H1 (cell line): ENCODE measurements at regions not wholly inside any gene's neighbourhood (a gene's known extent, or its start where the extent isn't known, plus 50 kb on each side); places are given as distances from the start of the nearest gene placed in this dataset.

Source experiments
- CTCF ChIA-PET: fragments of 300-600 bp; sonication (Branson Sonifier 250); formaldehyde crosslinking; loops from one replicate; lab custom pipeline; 2021; ENCODE audit not compliant: partially characterized antibody; lab: Charles Lee
- POLR2A ChIA-PET: fragments of 300-600 bp; sonication (Branson Sonifier 250); formaldehyde crosslinking; loops from one replicate; lab custom pipeline; 2021; ENCODE audit warnings: inconsistent platforms; ENCODE audit not compliant: partially characterized antibody; lab: Charles Lee
- DNase-seq, 2 experiments: peaks; one replicate each; pipeline versions ENCODE4 v3.0.0 to v3.0.0-alpha.2; 2010 to 2022; ENCODE audit warnings: low spot score in 2 of 2, low read depth in 1 of 2, mixed read lengths in 1 of 2
- FAIRE-seq: peaks from 2 replicates; lab custom pipeline; 2011; peaks lifted over from hg19 to GRCh38; lab: Jason Lieb, UNC
- H2AFZ ChIP-seq: 2 replicates; pipeline ENCODE4 v1.8.1; 2012; ENCODE audit warnings: low read length, inconsistent platforms
- H2AK5ac ChIP-seq: 2 replicates; pipeline ENCODE4 v1.6.1; 2013; ENCODE audit warnings: low read depth, low read length
- H2BK120ac ChIP-seq: replicated peaks from 2 replicates; pipeline ENCODE3; 2013; ENCODE audit warnings: low read depth, low read length, inconsistent platforms
- H2BK12ac ChIP-seq: 2 replicates; pipeline ENCODE4 v1.6.1; 2013; ENCODE audit warnings: low read depth, low read length
- H2BK15ac ChIP-seq: 2 replicates; pipeline ENCODE4 v1.6.1; 2013; ENCODE audit warnings: low read length
- H2BK20ac ChIP-seq: 2 replicates; pipeline ENCODE4 v1.6.1; 2013; ENCODE audit warnings: low read length
- H2BK5ac ChIP-seq: 2 replicates; pipeline ENCODE4 v1.6.1; 2013; ENCODE audit warnings: low read depth, low read length
- H3K14ac ChIP-seq: 2 replicates; pipeline ENCODE4 v1.6.1; 2013; ENCODE audit warnings: inconsistent platforms; ENCODE audit not compliant: insufficient read length
- H3K18ac ChIP-seq: 2 replicates; pipeline ENCODE4 v1.6.1; 2013; ENCODE audit warnings: low read length; ENCODE audit errors: extremely low read depth
- H3K23ac ChIP-seq: 2 replicates; pipeline ENCODE4 v1.6.1; 2013; ENCODE audit warnings: inconsistent platforms; ENCODE audit not compliant: insufficient read length
- H3K23me2 ChIP-seq: 2 replicates; pipeline ENCODE4 v1.6.1; 2013; ENCODE audit warnings: low read depth, low read length
- H3K27ac ChIP-seq: 2 replicates; pipeline ENCODE4 v1.6.1; 2011; ENCODE audit warnings: low read depth, low read length, inconsistent platforms
- H3K27me3 ChIP-seq, 4 experiments: replicated peaks in 1 of 4; 1 replicate in 1 of 4; 2 replicates in 3 of 4; pipeline versions ENCODE4 v1.6.1 to v1.8.1; 2011 to 2013; ENCODE audit warnings: low read length in 3 of 4, mild to moderate bottlenecking in 3 of 4, inconsistent platforms in 2 of 4, mixed read lengths in 2 of 4, moderate library complexity in 1 of 4; ENCODE audit not compliant: control insufficient read depth in 3 of 4, insufficient read depth in 3 of 4; ENCODE audit errors: extremely low read depth in 1 of 4
- H3K36me3 ChIP-seq, 4 experiments: 2 replicates each; pipeline versions ENCODE4 v1.6.1 to v1.8.1; 2011 to 2013; ENCODE audit warnings: mild to moderate bottlenecking in 4 of 4, low read length in 3 of 4, moderate library complexity in 2 of 4, control low read depth in 1 of 4, inconsistent platforms in 1 of 4; ENCODE audit not compliant: insufficient read depth in 4 of 4, control insufficient read depth in 2 of 4
- H3K4ac ChIP-seq: replicated peaks from 2 replicates; pipeline ENCODE3; 2013; ENCODE audit warnings: low read length, low read depth, mixed read lengths, inconsistent platforms; ENCODE audit not compliant: insufficient read length
- H3K4me1 ChIP-seq, 4 experiments: replicated peaks in 1 of 4; 1 replicate in 1 of 4; 2 replicates in 3 of 4; pipeline versions ENCODE4 v1.6.1 to v1.8.1; 2011 to 2013; ENCODE audit warnings: low read length in 3 of 4, inconsistent platforms in 2 of 4, mixed read lengths in 1 of 4; ENCODE audit not compliant: insufficient read depth in 4 of 4, control insufficient read depth in 3 of 4
- H3K4me2 ChIP-seq, 2 experiments: 2 replicates each; pipeline versions ENCODE4 v1.6.1 to v1.8.1; 2011 to 2013; ENCODE audit warnings: low read depth in 2 of 2, low read length in 2 of 2, control low read depth in 1 of 2, inconsistent platforms in 1 of 2, mild to moderate bottlenecking in 1 of 2; ENCODE audit not compliant: insufficient read depth in 1 of 2
- H3K4me3 ChIP-seq, 4 experiments: fragments of 200-600, 300-600 bp in 1 of 4; sonication (generic), shearing (Covaris generic), sonication (Bioruptor Twin) in 1 of 4; 2 replicates each; pipeline versions ENCODE4 v1.5.1 to v1.8.1; 2011 to 2016; ENCODE audit warnings: low read length in 4 of 4, low read depth in 3 of 4, control low read depth in 2 of 4, inconsistent platforms in 2 of 4, mild to moderate bottlenecking in 2 of 4, mixed read lengths in 1 of 4, moderate library complexity in 1 of 4; ENCODE audit not compliant: insufficient read depth in 2 of 4; ENCODE audit errors: extremely low read depth in 1 of 4
- H3K56ac ChIP-seq: replicated peaks from 2 replicates; pipeline ENCODE3; 2013; ENCODE audit warnings: low read depth, mild to moderate bottlenecking, mixed read lengths, low read length, inconsistent platforms; ENCODE audit not compliant: insufficient read length
- H3K79me1 ChIP-seq: 2 replicates; pipeline ENCODE4 v1.6.1; 2013; ENCODE audit warnings: low read depth, low read length, control low read depth
- H3K79me2 ChIP-seq, 2 experiments: 2 replicates each; pipeline versions ENCODE4 v1.6.1 to v1.8.1; 2012 to 2013; ENCODE audit warnings: low read length in 2 of 2, mild to moderate bottlenecking in 2 of 2, inconsistent platforms in 1 of 2; ENCODE audit not compliant: insufficient read depth in 2 of 2, control insufficient read depth in 1 of 2
- H3K9ac ChIP-seq, 4 experiments: replicated peaks in 1 of 4; 1 replicate in 1 of 4; 2 replicates in 3 of 4; pipeline versions ENCODE4 v1.6.1 to v1.8.1; 2011 to 2013; ENCODE audit warnings: low read depth in 3 of 4, low read length in 3 of 4, control low read depth in 2 of 4, mild to moderate bottlenecking in 2 of 4, moderate library complexity in 2 of 4, inconsistent platforms in 1 of 4; ENCODE audit errors: extremely low read depth in 1 of 4
- H3K9me3 ChIP-seq, 2 experiments: 2 replicates each; pipeline versions ENCODE4 v1.6.1 to v1.8.1; 2012 to 2013; ENCODE audit warnings: mild to moderate bottlenecking in 2 of 2, moderate library complexity in 2 of 2, control low read depth in 1 of 2, inconsistent platforms in 1 of 2, low read depth in 1 of 2, low read length in 1 of 2, mixed read lengths in 1 of 2; ENCODE audit not compliant: insufficient read depth in 2 of 2
- H4K20me1 ChIP-seq, 2 experiments: replicated peaks in 1 of 2; 2 replicates each; pipeline versions ENCODE3 to v1.8.1; 2011 to 2013; ENCODE audit warnings: inconsistent platforms in 2 of 2, low read length in 2 of 2, mild to moderate bottlenecking in 1 of 2; ENCODE audit not compliant: insufficient read depth in 2 of 2, control insufficient read depth in 1 of 2
- H4K5ac ChIP-seq: 2 replicates; pipeline ENCODE4 v1.6.1; 2013; ENCODE audit warnings: low read length, low read depth, mixed read lengths, inconsistent platforms; ENCODE audit not compliant: insufficient read length
- H4K8ac ChIP-seq: 2 replicates; pipeline ENCODE4 v1.8.0; 2013; ENCODE audit warnings: mild to moderate bottlenecking, moderate library complexity, low read length, inconsistent platforms; ENCODE audit not compliant: insufficient read depth; ENCODE audit errors: extremely low read depth
- H4K91ac ChIP-seq: replicated peaks from 2 replicates; pipeline ENCODE3; 2013; ENCODE audit warnings: low read length, mixed read lengths, inconsistent platforms; ENCODE audit not compliant: insufficient read length
- CTBP2 ChIP-seq: IDR thresholded peaks from 2 replicates; pipeline ENCODE4 v1.7.0; 2011; ENCODE audit warnings: borderline replicate concordance, mild to moderate bottlenecking, moderate library complexity, mixed read lengths, low read length; ENCODE audit not compliant: insufficient read depth, insufficient read length
- EGR1 ChIP-seq: IDR thresholded peaks from 2 replicates; pipeline ENCODE4 v1.6.1; 2011; ENCODE audit warnings: low read depth, low read length, borderline replicate concordance
- GABPA ChIP-seq: IDR thresholded peaks from 2 replicates; pipeline ENCODE4 v1.6.1; 2011; ENCODE audit warnings: mild to moderate bottlenecking, low read length, moderate library complexity, borderline replicate concordance; ENCODE audit not compliant: insufficient read depth
- HDAC6 ChIP-seq: IDR thresholded peaks from one replicate; pipeline ENCODE4 v1.7.1; 2012; ENCODE audit warnings: low read depth, mild to moderate bottlenecking, inconsistent platforms, low read length, moderate library complexity
- NRF1 ChIP-seq: IDR thresholded peaks from 2 replicates; pipeline ENCODE4 v1.6.1; 2011; ENCODE audit warnings: mild to moderate bottlenecking, low read depth, low read length, improper control_type of control experiment
- SP1 ChIP-seq: IDR thresholded peaks from 2 replicates; pipeline ENCODE4 v1.6.1; 2011; ENCODE audit warnings: low read depth, low read length
- WGBS, 2 experiments: shearing (Covaris generic) in 1 of 2; methylation state at CpG; one replicate each; pipeline versions ENCODE4 v1.1.6 to v1.1.7; 2013 to 2015; ENCODE audit warnings: low lambda C conversion rate in 2 of 2, mixed read lengths in 2 of 2, inconsistent platforms in 1 of 2, low coverage in 1 of 2, missing lambda C conversion rate in 1 of 2; ENCODE audit not compliant: insufficient replicate concordance in 2 of 2, insufficient coverage in 1 of 2, insufficient read length in 1 of 2; ENCODE audit errors: extremely low coverage in 1 of 2, missing lambda C conversion rate in 1 of 2; 5-methylcytosine and 5-hydroxymethylcytosine counted together

- Histone ChIP-seq H4K20me1 (no peaks in the 10 kb centered on the region), H3K9ac (no peak overlapping the region), H3K23ac (no peak overlapping the region), H2BK120ac (no peak overlapping the region), H2AFZ (no peak overlapping the region), H2AK5ac (no peak overlapping the region), H3K79me1 (no peaks in the 10 kb centered on the region), H3K36me3 (no peaks in the 10 kb centered on the region), H4K91ac (no peak overlapping the region), H4K8ac (no peak overlapping the region), H2BK5ac (no peak overlapping the region), H3K27me3 (no peaks in the 10 kb centered on the region), H2BK12ac (no peak overlapping the region), H2BK15ac (no peak overlapping the region), H3K4ac (no peak overlapping the region), H3K18ac (no peak overlapping the region), H3K4me1 (no peaks in the 10 kb centered on the region), H3K56ac (no peak overlapping the region), H3K79me2 (no peaks in the 10 kb centered on the region), H3K27ac (no peak overlapping the region), H3K4me3 (no peak overlapping the region), H4K5ac (no peak overlapping the region), H3K23me2 (no peaks in the 10 kb centered on the region), H3K4me2 (no peak overlapping the region), H3K9me3 (peaks cover 0 to 2% of the 10 kb centered on the region in 2 experiments; a peak in 1 of 4 replicates), H3K14ac (no peak overlapping the region), H2BK20ac (no peak overlapping the region)
- FAIRE-seq (no peak), DNase-seq (no peak)
- TF ChIP-seq SP1 = no peak
- no peak for TF ChIP-seq EGR1
- TF ChIP-seq NRF1 = no peak
- TF ChIP-seq HDAC6 = no peak
- no peak for TF ChIP-seq GABPA
- no peak for TF ChIP-seq CTBP2
- ChIA-PET CTCF (interaction anchor here (0.9 kb wide), 1 partner anchor 18 kb away, joined by 3 read pairs; no protein-coding TSS in a partner anchor), POLR2A (no interaction called here)
- 84% methylated on average over 5 of the region's 5 CpGs; no CpG with 5 or more reads in 1 of the 2 experiments for WGBS, 2 experiments
Measured at GRCh38 chr5:158450751-158451171, 591.8 kb upstream of the CLINT1 start.
